Cardiac fibroblast (primary cell): ENCODE measurements at regions not wholly inside any gene's neighbourhood (a gene's known extent, or its start where the extent isn't known, plus 50 kb on each side); places are given as distances from the start of the nearest gene placed in this dataset.

Source experiments
- DNase-seq, 2 donors: peaks; one replicate each; pipeline versions ENCODE4 v3.0.0 to v3.0.0-alpha.2; 2010; ENCODE audit warnings: low read depth in 2 of 2
- H3K4me3 ChIP-seq, 2 donors: replicated peaks in 1 of 2; 1 replicate in 1 of 2; 2 replicates in 1 of 2; pipeline ENCODE4 v1.5.1; 2011; ENCODE audit warnings: low read depth in 2 of 2, low read length in 2 of 2, mild to moderate bottlenecking in 2 of 2, moderate library complexity in 1 of 2
- CTCF ChIP-seq: IDR thresholded peaks from one replicate; pipeline ENCODE4 v1.5.1; 2011; ENCODE audit warnings: low read depth, mild to moderate bottlenecking, low read length, inconsistent platforms

GRCh38 chr18:45241982-45242565 lies 373.2 kb upstream of the SLC14A2 start:
- H3K4me3 ChIP-seq, result no peak overlapping the region
- no peak for TF ChIP-seq CTCF
- DNase-seq, result no peak

- TF ChIP-seq CTCF, result no peak
- H3K4me3 ChIP-seq, result no peak overlapping the region
- DNase-seq, result peak in 1 of 2 donors; percentile 45
Observed at GRCh38 chr18:45243340-45244110, 371.8 kb upstream of the SLC14A2 start.

GRCh38 chr18:45245091-45245511 lies 370.2 kb upstream of the SLC14A2 start:
- no peak overlapping the region for H3K4me3 ChIP-seq
- DNase-seq, result no peak
- TF ChIP-seq CTCF, result no peak

GRCh38 chr18:45248240-45248903 lies 366.9 kb upstream of the SLC14A2 start:
- no peak overlapping the region for H3K4me3 ChIP-seq
- no peak for TF ChIP-seq CTCF
- peak; percentile 55 to 92 for DNase-seq

GRCh38 chr18:45249246-45249661 lies 366.0 kb upstream of the SLC14A2 start:
- TF ChIP-seq CTCF, result no peak
- no peak overlapping the region for H3K4me3 ChIP-seq
- peak; percentile 19 to 47 for DNase-seq

- no peak overlapping the region for H3K4me3 ChIP-seq
- DNase-seq, result peak in 1 of 2 donors; percentile 62
- TF ChIP-seq CTCF, result no peak
Observed at GRCh38 chr18:45250479-45250878, 364.8 kb upstream of the SLC14A2 start.
